Astrocyte of the cerebellum (primary cell): ENCODE measurements at regions not wholly inside any gene's neighbourhood (a gene's known extent, or its start where the extent isn't known, plus 50 kb on each side); places are given as distances from the start of the nearest gene placed in this dataset.

ENCODE experiments used
- DNase-seq: peaks from one replicate; pipeline ENCODE4 v3.0.0-alpha.2; 2011; ENCODE audit warnings: low read depth
- H3K4me3 ChIP-seq: 2 replicates; pipeline ENCODE4 v1.5.1; 2011; ENCODE audit warnings: mild to moderate bottlenecking, low read depth, low read length, moderate library complexity
- CTCF ChIP-seq: IDR thresholded peaks from 2 replicates; pipeline ENCODE4 v1.5.1; 2012; ENCODE audit warnings: low read length, low read depth, moderate library complexity, mild to moderate bottlenecking; ENCODE audit errors: missing control alignments
- in situ Hi-C: cut with HindIII; loops from 2 replicates; pipeline ENCODE4 v1.10.0; 2017; ENCODE audit warnings: low sequenced_read_pairs

GRCh38 chr5:18970000-18970399, 1018.0 kb downstream of the CDH18 start:
- H3K4me3 ChIP-seq: no peak overlapping the region
- DNase-seq: no peak
- in situ Hi-C loops: no loop called here
- TF ChIP-seq CTCF: no peak

DNA sequence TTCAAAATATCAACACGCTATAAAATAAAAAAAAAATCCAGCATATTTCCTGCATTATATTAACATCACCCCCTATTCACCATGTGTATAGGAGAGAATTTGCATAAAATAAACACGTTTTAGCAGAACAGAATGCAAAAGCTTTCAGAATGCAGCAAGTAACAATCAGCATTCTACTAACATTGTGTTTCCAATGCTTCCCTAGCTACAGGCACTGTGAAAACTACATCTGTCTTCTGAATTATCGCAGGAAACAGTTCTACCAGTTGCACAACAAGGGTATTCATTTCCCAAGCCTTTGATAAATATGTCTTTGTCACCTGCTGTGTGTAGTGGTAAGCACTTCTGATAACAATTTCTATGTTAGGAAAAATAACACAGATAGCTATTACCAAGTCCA, 1015.8 kb downstream of the CDH18 start:
- in situ Hi-C loops: no loop called here
- DNase-seq: no peak
- TF ChIP-seq CTCF: no peak
- H3K4me3 ChIP-seq: no peak overlapping the region

- no peak overlapping the region for H3K4me3 ChIP-seq
- in situ Hi-C loops: no loop called here
- no peak for TF ChIP-seq CTCF
- DNase-seq: peak; percentile 23
Measured at GRCh38 chr5:18975624-18976023, 1012.4 kb downstream of the CDH18 start.

DNA sequence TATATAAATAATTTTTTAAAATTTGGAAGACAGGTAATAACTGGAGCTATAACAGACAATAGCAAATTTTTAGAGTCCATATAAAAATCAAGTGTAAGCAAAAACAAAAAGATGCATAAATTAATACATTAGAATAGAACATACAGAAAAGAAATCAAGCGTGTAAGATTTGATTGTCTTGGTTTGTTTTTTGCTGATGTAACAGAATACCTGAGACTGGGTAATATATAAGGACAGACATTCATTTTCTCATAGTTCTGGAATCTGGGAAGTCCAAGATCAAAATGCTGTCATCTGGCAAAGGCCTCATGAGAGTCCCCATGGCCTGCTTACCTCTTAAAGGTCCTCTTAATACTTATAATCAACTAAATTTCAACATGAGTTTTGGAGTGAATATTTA, 1010.1 kb downstream of the CDH18 start:
- in situ Hi-C loops: no loop called here
- no peak overlapping the region for H3K4me3 ChIP-seq
- DNase-seq: no peak
- TF ChIP-seq CTCF: no peak

GRCh38 chr5:18984559-18985080, 1003.4 kb downstream of the CDH18 start:
- in situ Hi-C loops: no loop called here

DNA sequence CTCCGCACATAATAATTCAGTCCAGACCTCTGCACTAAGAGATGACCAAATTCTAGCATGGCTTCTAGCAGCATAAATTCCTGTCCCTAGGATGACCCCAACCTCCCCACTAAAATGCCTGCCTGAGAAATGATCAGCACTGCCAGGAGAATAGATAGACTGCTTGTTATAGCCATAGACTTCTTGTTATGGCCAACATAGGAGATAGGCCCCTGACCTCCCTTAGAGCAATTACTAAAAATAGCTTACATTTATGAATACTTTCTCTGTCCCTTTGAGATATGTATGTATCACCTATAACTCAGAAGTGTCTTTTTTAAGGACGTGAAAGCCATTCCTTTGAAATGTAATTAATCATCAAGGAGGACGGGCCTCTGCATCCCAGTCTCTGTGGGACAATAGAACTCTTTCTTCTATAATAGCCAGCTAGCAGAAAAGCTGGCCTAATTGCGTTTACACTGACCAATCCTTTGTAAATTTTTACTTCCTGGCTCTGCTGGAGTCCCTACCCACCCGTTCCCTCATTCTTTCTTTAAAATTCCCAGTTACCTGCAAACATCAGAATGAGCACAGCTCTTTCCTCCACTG, 1002.7 kb downstream of the CDH18 start:
- no peak for DNase-seq
- in situ Hi-C loops: no loop called here
- no peak for TF ChIP-seq CTCF

More at GRCh38 chr5:18984559-18985080, 1003.4 kb downstream of the CDH18 start:
- H3K4me3 ChIP-seq: no peak overlapping the region
- DNase-seq: no peak
- no peak for TF ChIP-seq CTCF

DNA sequence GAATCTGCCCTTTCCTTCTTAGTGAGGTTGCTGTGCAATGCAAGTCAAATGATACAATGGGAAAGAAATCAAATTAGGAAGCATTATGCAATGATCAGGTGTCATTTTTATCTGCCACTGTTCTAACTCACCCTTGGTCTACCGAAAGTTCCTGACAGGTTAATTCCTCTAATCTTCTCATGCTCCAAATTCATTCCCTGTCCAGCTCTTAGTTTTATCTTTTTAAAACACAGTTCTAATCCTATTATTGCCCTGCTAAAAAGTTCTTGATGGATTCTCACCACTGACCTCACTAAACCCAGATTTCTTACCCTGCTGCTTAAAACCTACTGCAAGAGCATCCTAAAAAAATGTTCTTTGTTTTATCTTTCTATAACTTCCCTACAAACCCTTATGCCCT, 1000.9 kb downstream of the CDH18 start:
- no peak for DNase-seq
- no peak overlapping the region for H3K4me3 ChIP-seq
- no peak for TF ChIP-seq CTCF
- in situ Hi-C loops: no loop called here

More for the DNA sequence above, 1002.7 kb downstream of the CDH18 start:
- no peak overlapping the region for H3K4me3 ChIP-seq
